GM12878 (cell line): ENCODE measurements at regions not wholly inside any gene's neighbourhood (a gene's known extent, or its start where the extent isn't known, plus 50 kb on each side); places are given as distances from the start of the nearest gene placed in this dataset.

ENCODE experiments used
- ATAC-seq: fragments of 200-7000 bp; cut with Tn5 transposase; 3 replicates; pipeline ENCODE4 v1.9.1; 2020; ENCODE audit warnings: mild to moderate bottlenecking, moderate library complexity
- BruUV-seq: library from RNA; stranded (reverse); fragments of 400-500 nt; replicated peaks from 2 replicates; lab custom pipeline; 2021; lab: Mats Ljungman, UMichigan
- CTCF ChIA-PET: fragments of 300-600 bp; sonication (Branson Sonifier 250); formaldehyde crosslinking; extraction: SDS; loops from one replicate; lab custom pipeline; 2021; ENCODE audit warnings: inconsistent platforms; lab: Yijun Ruan, JAX
- POLR2A ChIA-PET: fragments of 350-600 bp; formaldehyde crosslinking; extraction: SDS; loops from one replicate; lab custom pipeline; 2021; ENCODE audit warnings: inconsistent platforms; lab: Charles Lee
- RAD21 ChIA-PET: fragments of 300-600 bp; sonication (Branson Sonifier 250); formaldehyde crosslinking; loops from one replicate; lab custom pipeline; 2023; ENCODE audit warnings: antibody characterized with exemption; ENCODE audit not compliant: unreplicated experiment; lab: Charles Lee
- SMC1A ChIA-PET: fragments of 300-600 bp; sonication (Branson Sonifier 250); formaldehyde crosslinking; loops from one replicate; lab custom pipeline; 2023; ENCODE audit not compliant: unreplicated experiment, uncharacterized antibody; lab: Charles Lee
- DNase-seq: peaks from one replicate; pipeline ENCODE4 v3.0.0-alpha.2; 2011; ENCODE audit warnings: low read depth, low spot score
- FAIRE-seq: peaks from 3 replicates; lab custom pipeline; 2011; peaks lifted over from hg19 to GRCh38; lab: Jason Lieb, UNC
- H2AFZ ChIP-seq: 2 replicates; pipeline ENCODE4 v1.6.0; 2011; ENCODE audit warnings: low read depth, low read length, control low read depth; ENCODE audit not compliant: control insufficient read depth
- H3K27ac ChIP-seq: 2 replicates; pipeline ENCODE4 v1.5.1; 2011; ENCODE audit warnings: control low read depth; ENCODE audit not compliant: control insufficient read depth, insufficient read depth
- H3K27me3 ChIP-seq, 2 experiments: replicated peaks in 1 of 2; 2 replicates each; pipeline versions ENCODE4 v1.6.0 to v1.6.1; 2011; ENCODE audit warnings: low read length in 1 of 2; ENCODE audit not compliant: control insufficient read depth in 2 of 2, insufficient read depth in 2 of 2
- H3K36me3 ChIP-seq, 2 experiments: 2 replicates each; pipeline ENCODE4 v1.5.1; 2011; ENCODE audit warnings: low read length in 1 of 2; ENCODE audit not compliant: control insufficient read depth in 2 of 2, insufficient read depth in 2 of 2
- H3K4me1 ChIP-seq: 2 replicates; pipeline ENCODE4 v1.6.1; 2011; ENCODE audit warnings: mild to moderate bottlenecking, low read length, moderate library complexity, mixed read lengths; ENCODE audit not compliant: control insufficient read depth, insufficient read depth
- H3K4me2 ChIP-seq: 2 replicates; pipeline ENCODE4 v1.6.0; 2011; ENCODE audit warnings: control low read depth; ENCODE audit not compliant: control insufficient read depth, insufficient read depth
- H3K4me3 ChIP-seq: fragments of 200-600 bp; sonication (generic); 2 replicates; pipeline ENCODE4 v1.5.1; 2016
- H3K79me2 ChIP-seq: 2 replicates; pipeline ENCODE4 v1.6.0; 2011; ENCODE audit warnings: low read length; ENCODE audit not compliant: control insufficient read depth, insufficient read depth
- H3K9ac ChIP-seq: 2 replicates; pipeline ENCODE4 v1.8.0; 2011; ENCODE audit warnings: low read length, control low read depth, mixed read lengths; ENCODE audit not compliant: control insufficient read depth, insufficient read depth
- H3K9me3 ChIP-seq: replicated peaks from 3 replicates; pipeline ENCODE4 v1.5.1; 2011; ENCODE audit warnings: mild to moderate bottlenecking, low read length; ENCODE audit not compliant: control insufficient read depth, insufficient read depth
- H4K20me1 ChIP-seq: 2 replicates; pipeline ENCODE4 v1.6.0; 2011; ENCODE audit not compliant: control insufficient read depth, insufficient read depth
- EED ChIP-seq: sonication (generic); IDR thresholded peaks from 2 replicates; pipeline ENCODE4 v1.6.1; 2016; ENCODE audit warnings: antibody characterized with exemption, low read depth
- MXI1 ChIP-seq: fragments of 150-350 bp; IDR thresholded peaks from 2 replicates; pipeline ENCODE4 v1.6.1; 2011; ENCODE audit warnings: low read depth, mild to moderate bottlenecking, inconsistent platforms, low read length, improper control_type of control experiment
- MYB ChIP-seq: fragments of 150-350 bp; IDR thresholded peaks from 2 replicates; pipeline ENCODE4 v1.6.1; 2014; ENCODE audit warnings: mild to moderate bottlenecking, low read depth, low read length, borderline replicate concordance
- NFYA ChIP-seq: IDR thresholded peaks from 2 replicates; pipeline ENCODE4 v1.6.1; 2011; ENCODE audit warnings: low read depth, mild to moderate bottlenecking, low read length, improper control_type of control experiment, borderline replicate concordance
- SREBF1 ChIP-seq: IDR thresholded peaks from 2 replicates; pipeline ENCODE4 v1.6.1; 2012; ENCODE audit warnings: mild to moderate bottlenecking, low read length
- SUZ12 ChIP-seq: fragments of 200-600 bp; sonication (generic); IDR thresholded peaks from one replicate; pipeline ENCODE4 v1.6.1; 2018; ENCODE audit warnings: antibody characterized with exemption, mild to moderate bottlenecking; ENCODE audit not compliant: unreplicated experiment
- TAF1 ChIP-seq: IDR thresholded peaks from 2 replicates; pipeline ENCODE4 v1.6.1; 2011; ENCODE audit warnings: mild to moderate bottlenecking, low read depth, low read length, borderline replicate concordance
- TARDBP ChIP-seq: IDR thresholded peaks from 2 replicates; pipeline ENCODE4 v1.6.1; 2016; ENCODE audit warnings: borderline replicate concordance
- TCF12 ChIP-seq: IDR thresholded peaks from 2 replicates; pipeline ENCODE4 v1.6.1; 2011; ENCODE audit warnings: low read depth, mild to moderate bottlenecking, low read length
- WGBS: methylation state at CpG from one replicate; pipeline ENCODE4 v1.1.6; 2016; ENCODE audit warnings: low lambda C conversion rate; ENCODE audit not compliant: insufficient replicate concordance, insufficient coverage; ENCODE audit errors: missing lambda C conversion rate; 5-methylcytosine and 5-hydroxymethylcytosine counted together
- in situ Hi-C: fragments of 300-500 bp; cut with MboI; formaldehyde crosslinking; loops from 9 replicates; pipeline ENCODE4 v1.14.3; 2018; ENCODE audit warnings: mixed read lengths
- intact Hi-C: fragments of 100-400 bp; cut with micrococcal nuclease; formaldehyde crosslinking; loops from one replicate; pipeline ENCODE4 v1.14.2; 2022; ENCODE audit not compliant: unreplicated experiment
- TF ChIP-seq, protein P1 (sequence below): fragments of 450-650 bp; IDR thresholded peaks from 2 replicates; pipeline ENCODE4 v1.6.1; 2018; ENCODE audit warnings: mild to moderate bottlenecking, low read depth, moderate library complexity; ENCODE audit not compliant: partially characterized antibody
- TF ChIP-seq, protein P2 (sequence below): IDR thresholded peaks from 2 replicates; pipeline ENCODE4 v1.6.1; 2012; ENCODE audit warnings: low read depth, low read length, improper control_type of control experiment
- TF ChIP-seq, protein P3 (sequence below): fragments of 450-650 bp; IDR thresholded peaks from 2 replicates; pipeline ENCODE4 v1.6.1; 2017; ENCODE audit warnings: antibody characterized with exemption, mild to moderate bottlenecking, moderate library complexity

DNA sequence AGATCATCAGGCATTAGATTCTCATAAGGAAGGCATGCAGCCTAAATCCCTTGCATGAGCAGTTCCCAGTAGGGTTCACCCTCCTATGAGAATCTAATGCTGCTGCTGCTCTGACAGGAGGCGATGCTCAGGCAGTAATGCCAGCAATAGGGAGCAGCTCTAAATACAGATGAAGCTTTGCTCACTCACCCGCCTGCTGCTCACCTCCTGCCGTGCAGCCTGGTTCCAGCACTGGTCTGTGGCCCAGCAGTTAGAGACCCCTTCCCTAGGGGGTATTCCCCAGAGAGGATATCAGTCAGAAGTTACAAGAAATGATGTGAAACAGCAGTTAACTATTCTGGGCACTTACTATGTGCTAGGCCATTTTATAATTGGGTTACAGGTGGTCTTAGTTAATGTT is 226.0 kb downstream of the KCNJ3 start:
- FAIRE-seq (no peak), ATAC-seq (no peak)

DNA sequence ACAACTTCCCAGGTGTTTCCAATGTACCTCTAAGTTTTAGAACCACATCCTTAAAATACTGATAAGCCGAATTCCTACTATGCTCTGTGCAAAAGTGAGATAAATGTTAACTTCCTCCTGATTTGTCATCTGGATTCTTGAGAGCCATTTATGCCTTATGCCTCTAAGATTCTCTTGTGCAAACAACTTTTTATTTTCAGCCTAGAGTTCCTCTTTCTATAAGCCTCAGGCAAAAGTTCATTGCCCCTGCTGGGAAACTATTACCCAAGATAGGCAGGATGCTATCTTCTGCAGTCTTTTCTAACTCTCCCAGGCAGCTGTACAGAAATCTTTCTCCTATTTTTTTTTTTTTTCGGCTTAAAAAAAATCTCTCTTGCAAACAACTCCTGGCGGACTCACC is 216.1 kb downstream of the KCNJ3 start:
- FAIRE-seq = no peak
- no peak for ATAC-seq
- no peak overlapping the region for H3K4me3 ChIP-seq
- no peak overlapping the region for H2AFZ ChIP-seq
- CTCF ChIA-PET = no interaction called here
- SMC1A ChIA-PET = no interaction called here
- H3K4me1 ChIP-seq = no peaks in the 10 kb centered on the region
- intact Hi-C loops = no loop called here
- H4K20me1 ChIP-seq = no peaks in the 10 kb centered on the region
- no peaks in the 10 kb centered on the region for H3K79me2 ChIP-seq
- in situ Hi-C loops = no loop called here
- H3K27ac ChIP-seq = no peak overlapping the region
- BruUV-seq = no TSS peak
- no peaks in the 10 kb centered on the region for H3K9me3 ChIP-seq
- no peak overlapping the region for H3K9ac ChIP-seq
- H3K36me3 ChIP-seq = no peaks in the 10 kb centered on the region
- POLR2A ChIA-PET = no interaction called here
- 2% methylated on average over 3 of the region's 3 CpGs for WGBS
- no peak overlapping the region for H3K4me2 ChIP-seq
- H3K27me3 ChIP-seq = no peaks in the 10 kb centered on the region
- RAD21 ChIA-PET = no interaction called here
- DNase-seq = no peak
- TF ChIP-seq, protein P1, sequence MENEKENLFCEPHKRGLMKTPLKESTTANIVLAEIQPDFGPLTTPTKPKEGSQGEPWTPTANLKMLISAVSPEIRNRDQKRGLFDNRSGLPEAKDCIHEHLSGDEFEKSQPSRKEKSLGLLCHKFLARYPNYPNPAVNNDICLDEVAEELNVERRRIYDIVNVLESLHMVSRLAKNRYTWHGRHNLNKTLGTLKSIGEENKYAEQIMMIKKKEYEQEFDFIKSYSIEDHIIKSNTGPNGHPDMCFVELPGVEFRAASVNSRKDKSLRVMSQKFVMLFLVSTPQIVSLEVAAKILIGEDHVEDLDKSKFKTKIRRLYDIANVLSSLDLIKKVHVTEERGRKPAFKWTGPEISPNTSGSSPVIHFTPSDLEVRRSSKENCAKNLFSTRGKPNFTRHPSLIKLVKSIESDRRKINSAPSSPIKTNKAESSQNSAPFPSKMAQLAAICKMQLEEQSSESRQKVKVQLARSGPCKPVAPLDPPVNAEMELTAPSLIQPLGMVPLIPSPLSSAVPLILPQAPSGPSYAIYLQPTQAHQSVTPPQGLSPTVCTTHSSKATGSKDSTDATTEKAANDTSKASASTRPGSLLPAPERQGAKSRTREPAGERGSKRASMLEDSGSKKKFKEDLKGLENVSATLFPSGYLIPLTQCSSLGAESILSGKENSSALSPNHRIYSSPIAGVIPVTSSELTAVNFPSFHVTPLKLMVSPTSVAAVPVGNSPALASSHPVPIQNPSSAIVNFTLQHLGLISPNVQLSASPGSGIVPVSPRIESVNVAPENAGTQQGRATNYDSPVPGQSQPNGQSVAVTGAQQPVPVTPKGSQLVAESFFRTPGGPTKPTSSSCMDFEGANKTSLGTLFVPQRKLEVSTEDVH = no peak
- TF ChIP-seq TARDBP (no peak), MXI1 (no peak), NFYA (no peak), EED (no peak), SUZ12 (no peak), MYB (no peak), SREBF1 (no peak)
- TF ChIP-seq, protein P2, sequence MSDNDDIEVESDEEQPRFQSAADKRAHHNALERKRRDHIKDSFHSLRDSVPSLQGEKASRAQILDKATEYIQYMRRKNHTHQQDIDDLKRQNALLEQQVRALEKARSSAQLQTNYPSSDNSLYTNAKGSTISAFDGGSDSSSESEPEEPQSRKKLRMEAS = no peak

More for the DNA sequence above, 226.0 kb downstream of the KCNJ3 start:
- Histone ChIP-seq H4K20me1 (no peaks in the 10 kb centered on the region), H3K27me3 (no peaks in the 10 kb centered on the region), H3K27ac (no peak overlapping the region), H2AFZ (no peak overlapping the region), H3K4me3 (no peak overlapping the region), H3K9ac (no peak overlapping the region), H3K36me3 (no peaks in the 10 kb centered on the region), H3K9me3 (no peaks in the 10 kb centered on the region), H3K79me2 (no peaks in the 10 kb centered on the region), H3K4me1 (no peaks in the 10 kb centered on the region), H3K4me2 (no peak overlapping the region)
- DNase-seq = no peak
- SMC1A ChIA-PET = no interaction called here
- in situ Hi-C loops (no loop called here), intact Hi-C loops (no loop called here)
- POLR2A ChIA-PET = no interaction called here
- BruUV-seq = no TSS peak
- CTCF ChIA-PET = interaction anchor here (1.4 kb wide), 1 partner anchor 12 kb away, joined by 3 read pairs; no protein-coding TSS in a partner anchor
- RAD21 ChIA-PET = interaction anchor here (1.6 kb wide), 1 partner anchor 66 kb away, joined by 3 read pairs; no protein-coding TSS in a partner anchor
- 10% methylated on average over 3 of the region's 3 CpGs for WGBS
- TF ChIP-seq TAF1 (no peak), TCF12 (no peak)
- TF ChIP-seq, protein P3, sequence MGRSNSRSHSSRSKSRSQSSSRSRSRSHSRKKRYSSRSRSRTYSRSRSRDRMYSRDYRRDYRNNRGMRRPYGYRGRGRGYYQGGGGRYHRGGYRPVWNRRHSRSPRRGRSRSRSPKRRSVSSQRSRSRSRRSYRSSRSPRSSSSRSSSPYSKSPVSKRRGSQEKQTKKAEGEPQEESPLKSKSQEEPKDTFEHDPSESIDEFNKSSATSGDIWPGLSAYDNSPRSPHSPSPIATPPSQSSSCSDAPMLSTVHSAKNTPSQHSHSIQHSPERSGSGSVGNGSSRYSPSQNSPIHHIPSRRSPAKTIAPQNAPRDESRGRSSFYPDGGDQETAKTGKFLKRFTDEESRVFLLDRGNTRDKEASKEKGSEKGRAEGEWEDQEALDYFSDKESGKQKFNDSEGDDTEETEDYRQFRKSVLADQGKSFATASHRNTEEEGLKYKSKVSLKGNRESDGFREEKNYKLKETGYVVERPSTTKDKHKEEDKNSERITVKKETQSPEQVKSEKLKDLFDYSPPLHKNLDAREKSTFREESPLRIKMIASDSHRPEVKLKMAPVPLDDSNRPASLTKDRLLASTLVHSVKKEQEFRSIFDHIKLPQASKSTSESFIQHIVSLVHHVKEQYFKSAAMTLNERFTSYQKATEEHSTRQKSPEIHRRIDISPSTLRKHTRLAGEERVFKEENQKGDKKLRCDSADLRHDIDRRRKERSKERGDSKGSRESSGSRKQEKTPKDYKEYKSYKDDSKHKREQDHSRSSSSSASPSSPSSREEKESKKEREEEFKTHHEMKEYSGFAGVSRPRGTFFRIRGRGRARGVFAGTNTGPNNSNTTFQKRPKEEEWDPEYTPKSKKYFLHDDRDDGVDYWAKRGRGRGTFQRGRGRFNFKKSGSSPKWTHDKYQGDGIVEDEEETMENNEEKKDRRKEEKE = no peak
